Endothelial cell of umbilical vein (primary cell): ENCODE measurements at regions not wholly inside any gene's neighbourhood (a gene's known extent, or its start where the extent isn't known, plus 50 kb on each side); places are given as distances from the start of the nearest gene placed in this dataset.

Experiments used
- BruUV-seq: library from RNA; stranded (reverse); fragments of 400-500 nt; replicated peaks from 2 replicates; lab custom pipeline; 2021; lab: Mats Ljungman, UMichigan
- CTCF ChIA-PET: fragments of 300-600, 350-600 bp; sonication (Branson Sonifier 250); formaldehyde crosslinking; loops from one replicate; lab custom pipeline; 2021; ENCODE audit warnings: antibody characterized with exemption, inconsistent platforms; lab: Charles Lee
- POLR2A ChIA-PET: fragments of 300-600, 350-600 bp; sonication (Branson Sonifier 250); formaldehyde crosslinking; loops from one replicate; lab custom pipeline; 2021; ENCODE audit warnings: antibody characterized with exemption, inconsistent platforms; lab: Charles Lee
- DNase-seq: peaks from one replicate; pipeline ENCODE4 v3.0.0-alpha.2; 2011; ENCODE audit warnings: low read depth, low spot score
- FAIRE-seq: peaks from 2 replicates; lab custom pipeline; 2011; peaks lifted over from hg19 to GRCh38; lab: Jason Lieb, UNC
- H2AFZ ChIP-seq: 2 replicates; pipeline ENCODE4 v1.6.0; 2012; ENCODE audit warnings: low read depth, low read length, control low read depth, inconsistent platforms
- H3K27ac ChIP-seq: 2 replicates; pipeline ENCODE4 v1.5.1; 2011; ENCODE audit warnings: low read depth, mild to moderate bottlenecking, control low read depth, low read length, moderate library complexity; ENCODE audit not compliant: insufficient read depth
- H3K27me3 ChIP-seq, 2 experiments: 2 replicates each; pipeline versions ENCODE4 v1.6.0 to v1.6.1; 2011; ENCODE audit warnings: low read length in 2 of 2, mixed read lengths in 1 of 2; ENCODE audit not compliant: control insufficient read depth in 2 of 2, insufficient read depth in 2 of 2
- H3K36me3 ChIP-seq, 2 experiments: 2 replicates in 1 of 2; 3 replicates in 1 of 2; pipeline ENCODE4 v1.5.1; 2011; ENCODE audit warnings: low read length in 2 of 2, mild to moderate bottlenecking in 1 of 2, moderate library complexity in 1 of 2; ENCODE audit not compliant: control insufficient read depth in 2 of 2, insufficient read depth in 2 of 2; ENCODE audit errors: extremely low read depth in 1 of 2
- H3K4me1 ChIP-seq: 3 replicates; pipeline ENCODE4 v1.5.1; 2011; ENCODE audit warnings: mild to moderate bottlenecking, low read length; ENCODE audit not compliant: control insufficient read depth, insufficient read depth; ENCODE audit errors: extremely low read depth
- H3K4me2 ChIP-seq: 2 replicates; pipeline ENCODE4 v1.6.1; 2011; ENCODE audit warnings: low read length, control low read depth, mixed read lengths; ENCODE audit not compliant: insufficient read depth
- H3K4me3 ChIP-seq, 3 experiments: fragments of 200-600 bp in 1 of 3; sonication (generic), shearing (Covaris generic) in 1 of 3; replicated peaks in 1 of 3; 2 replicates each; pipeline ENCODE4 v1.5.1; 2011 to 2016; ENCODE audit warnings: control low read depth in 3 of 3, low read length in 3 of 3, mild to moderate bottlenecking in 2 of 3, inconsistent platforms in 1 of 3, low read depth in 1 of 3, moderate library complexity in 1 of 3; ENCODE audit not compliant: insufficient read depth in 1 of 3
- H3K79me2 ChIP-seq: 2 replicates; pipeline ENCODE4 v1.6.0; 2012; ENCODE audit warnings: low read length, inconsistent platforms; ENCODE audit not compliant: control insufficient read depth, insufficient read depth
- H3K9ac ChIP-seq: replicated peaks from 2 replicates; pipeline ENCODE3; 2011; ENCODE audit warnings: low read length, control low read depth; ENCODE audit not compliant: insufficient read depth; ENCODE audit errors: extremely low read depth
- H3K9me1 ChIP-seq: replicated peaks from 3 replicates; pipeline ENCODE4 v1.6.0; 2011; ENCODE audit warnings: mild to moderate bottlenecking, low read length; ENCODE audit not compliant: control insufficient read depth, insufficient read depth; ENCODE audit errors: extremely low read depth
- H3K9me3 ChIP-seq: replicated peaks from 2 replicates; pipeline ENCODE4 v1.5.1; 2012; ENCODE audit warnings: low read length, inconsistent platforms; ENCODE audit not compliant: control insufficient read depth, insufficient read depth
- H4K20me1 ChIP-seq: replicated peaks from 2 replicates; pipeline ENCODE3; 2011; ENCODE audit warnings: mild to moderate bottlenecking, low read length; ENCODE audit not compliant: control insufficient read depth, insufficient read depth; ENCODE audit errors: extremely low read depth
- CTCF ChIP-seq, 2 donors: IDR thresholded peaks; 1 replicate in 1 of 2; 2 replicates in 1 of 2; pipeline ENCODE4 v1.5.1; 2011; ENCODE audit warnings: low read length in 2 of 2, mild to moderate bottlenecking in 2 of 2, moderate library complexity in 2 of 2, control low read depth in 1 of 2, inconsistent platforms in 1 of 2, low read depth in 1 of 2; ENCODE audit not compliant: insufficient read depth in 1 of 2; ENCODE audit errors: extremely low read depth in 1 of 2
- EZH2 ChIP-seq: IDR thresholded peaks from 2 replicates; pipeline ENCODE4 v1.6.1; 2012; ENCODE audit warnings: borderline replicate concordance, low read depth, mild to moderate bottlenecking, moderate library complexity, low read length, inconsistent platforms; ENCODE audit not compliant: severe bottlenecking
- FOS ChIP-seq: IDR thresholded peaks from 2 replicates; pipeline ENCODE4 v1.6.1; 2011; ENCODE audit warnings: mild to moderate bottlenecking, low read length, moderate library complexity, borderline replicate concordance; ENCODE audit not compliant: insufficient read depth
- GATA2 ChIP-seq: IDR thresholded peaks from 2 replicates; pipeline ENCODE4 v1.7.0; 2011; ENCODE audit warnings: low read depth, mild to moderate bottlenecking, moderate library complexity, mixed read lengths, low read length; ENCODE audit not compliant: insufficient read length, insufficient read depth
- JUN ChIP-seq: IDR thresholded peaks from 2 replicates; pipeline ENCODE4 v1.6.1; 2011; ENCODE audit warnings: borderline replicate concordance, low read depth; ENCODE audit not compliant: insufficient read length, insufficient read depth
- MYC ChIP-seq: IDR thresholded peaks from one replicate; pipeline ENCODE4 v1.6.1; 2011; ENCODE audit warnings: mild to moderate bottlenecking, low read depth, low read length
- POLR2A ChIP-seq: IDR thresholded peaks from 2 replicates; pipeline ENCODE4 v1.6.1; 2012; ENCODE audit warnings: low read depth, mild to moderate bottlenecking, control low read depth, low read length
- POLR2AphosphoS5 ChIP-seq: IDR thresholded peaks from 2 replicates; pipeline ENCODE4 v1.6.1; 2012; ENCODE audit warnings: low read depth, mild to moderate bottlenecking, control low read depth, low read length, moderate library complexity; ENCODE audit not compliant: insufficient read depth
- dilution Hi-C: fragments of 300-500 bp; cut with MboI; formaldehyde crosslinking; loops from one replicate; pipeline ENCODE4 v1.15.0; 2019; ENCODE audit warnings: low sequenced_read_pairs; ENCODE audit not compliant: extremely low pct_ligation_motif_present
- intact Hi-C: fragments of 100-400 bp; cut with micrococcal nuclease; formaldehyde crosslinking; loops from one replicate; pipeline ENCODE4 v1.10.0; 2022
- TF ChIP-seq, protein P1 (sequence below): IDR thresholded peaks from 2 replicates; pipeline ENCODE4 v1.6.1; 2011; ENCODE audit not compliant: insufficient read depth, insufficient read length

- intact Hi-C loops (no loop called here), dilution Hi-C loops (no loop called here)
- Histone ChIP-seq H3K79me2 (no peaks in the 10 kb centered on the region), H3K4me1 (no peaks in the 10 kb centered on the region), H4K20me1 (no peaks in the 10 kb centered on the region), H3K9me1 (no peaks in the 10 kb centered on the region), H3K4me3 (no peak overlapping the region), H3K27me3 (no peaks in the 10 kb centered on the region), H3K36me3 (no peaks in the 10 kb centered on the region), H3K27ac (no peak overlapping the region), H3K4me2 (no peak overlapping the region), H3K9me3 (no peaks in the 10 kb centered on the region), H3K9ac (no peak overlapping the region), H2AFZ (no peak overlapping the region)
- FAIRE-seq (no peak), DNase-seq (no peak)
- CTCF ChIA-PET: no interaction called here
- no TSS peak for BruUV-seq
- POLR2A ChIA-PET: no interaction called here
- TF ChIP-seq MYC (no peak), POLR2A (no peak), GATA2 (no peak), EZH2 (no peak), POLR2AphosphoS5 (no peak), FOS (no peak), CTCF (IDR thresholded peaks at IDR 0.05; ENCODE audit: extremely low read depth in 1 of 2, insufficient read depth in 1 of 2, low read depth in 1 of 2, low read length in 2 of 2) (no peak), JUN (no peak)
- TF ChIP-seq, protein P1, sequence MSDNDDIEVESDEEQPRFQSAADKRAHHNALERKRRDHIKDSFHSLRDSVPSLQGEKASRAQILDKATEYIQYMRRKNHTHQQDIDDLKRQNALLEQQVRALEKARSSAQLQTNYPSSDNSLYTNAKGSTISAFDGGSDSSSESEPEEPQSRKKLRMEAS: no peak
These were observed 389.5 kb upstream of the MAP3K7 start for GRCh38 chr6:90976341-90976740.
